ENCODE measurements at regions not wholly inside any gene's neighbourhood (a gene's known extent, or its start where the extent isn't known, plus 50 kb on each side); places are given as distances from the start of the nearest gene placed in this dataset.

DNA sequence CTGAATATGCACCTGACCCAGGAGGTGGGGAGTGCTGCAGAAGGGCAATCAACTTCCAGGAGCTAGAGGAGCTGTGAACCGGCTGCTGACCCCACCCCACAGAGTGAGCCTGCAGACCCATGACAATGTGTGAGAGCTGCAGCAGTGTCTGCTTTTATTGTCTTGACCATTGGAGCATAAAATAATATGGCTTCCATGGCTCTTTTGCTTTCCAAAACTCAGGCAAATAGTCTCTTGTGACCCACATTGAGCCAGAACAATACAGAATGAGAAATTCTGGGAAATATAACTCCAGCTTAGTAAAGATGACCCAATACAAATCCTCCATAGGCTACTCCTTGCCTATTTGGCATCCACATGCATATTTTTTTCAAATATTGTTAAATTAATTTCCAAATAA is 309.6 kb downstream of the PYDC2 start:
- no peak overlapping the region for H3K4me2 ChIP-seq (ENCODE audit: low read length)
- no peak overlapping the region for H3K4me3 ChIP-seq (ENCODE audit: low read length)
- H3K27ac ChIP-seq (ENCODE audit: low read length): no peak overlapping the region
- no peaks in the 10 kb centered on the region for H3K79me2 ChIP-seq (ENCODE audit: low read length)
- H2AFZ ChIP-seq (ENCODE audit: low read depth, low read length): no peak overlapping the region
- no peak overlapping the region for H3K9ac ChIP-seq (ENCODE audit: low read length)
- no peaks in the 10 kb centered on the region for H3K27me3 ChIP-seq (ENCODE audit: low read depth, low read length)
- H3K36me3 ChIP-seq (replicated peaks; ENCODE audit: low read depth, low read length): no peaks in the 10 kb centered on the region
- TF ChIP-seq EZH2phosphoT487 (IDR thresholded peaks at IDR 0.05; ENCODE audit: low read depth): no peak
- TF ChIP-seq, protein P1, sequence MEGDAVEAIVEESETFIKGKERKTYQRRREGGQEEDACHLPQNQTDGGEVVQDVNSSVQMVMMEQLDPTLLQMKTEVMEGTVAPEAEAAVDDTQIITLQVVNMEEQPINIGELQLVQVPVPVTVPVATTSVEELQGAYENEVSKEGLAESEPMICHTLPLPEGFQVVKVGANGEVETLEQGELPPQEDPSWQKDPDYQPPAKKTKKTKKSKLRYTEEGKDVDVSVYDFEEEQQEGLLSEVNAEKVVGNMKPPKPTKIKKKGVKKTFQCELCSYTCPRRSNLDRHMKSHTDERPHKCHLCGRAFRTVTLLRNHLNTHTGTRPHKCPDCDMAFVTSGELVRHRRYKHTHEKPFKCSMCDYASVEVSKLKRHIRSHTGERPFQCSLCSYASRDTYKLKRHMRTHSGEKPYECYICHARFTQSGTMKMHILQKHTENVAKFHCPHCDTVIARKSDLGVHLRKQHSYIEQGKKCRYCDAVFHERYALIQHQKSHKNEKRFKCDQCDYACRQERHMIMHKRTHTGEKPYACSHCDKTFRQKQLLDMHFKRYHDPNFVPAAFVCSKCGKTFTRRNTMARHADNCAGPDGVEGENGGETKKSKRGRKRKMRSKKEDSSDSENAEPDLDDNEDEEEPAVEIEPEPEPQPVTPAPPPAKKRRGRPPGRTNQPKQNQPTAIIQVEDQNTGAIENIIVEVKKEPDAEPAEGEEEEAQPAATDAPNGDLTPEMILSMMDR (IDR thresholded peaks at IDR 0.05; ENCODE audit: low read depth, low read length): no peak
- peaks cover 6% of the 10 kb centered on the region; the same call in 1 of the 2 replicates for H3K4me1 ChIP-seq (ENCODE audit: low read length)
- no peaks in the 10 kb centered on the region for H3K9me3 ChIP-seq (ENCODE audit: insufficient read depth, low read length)
- H4K20me1 ChIP-seq (ENCODE audit: insufficient read depth, low read length): no peaks in the 10 kb centered on the region

DNA sequence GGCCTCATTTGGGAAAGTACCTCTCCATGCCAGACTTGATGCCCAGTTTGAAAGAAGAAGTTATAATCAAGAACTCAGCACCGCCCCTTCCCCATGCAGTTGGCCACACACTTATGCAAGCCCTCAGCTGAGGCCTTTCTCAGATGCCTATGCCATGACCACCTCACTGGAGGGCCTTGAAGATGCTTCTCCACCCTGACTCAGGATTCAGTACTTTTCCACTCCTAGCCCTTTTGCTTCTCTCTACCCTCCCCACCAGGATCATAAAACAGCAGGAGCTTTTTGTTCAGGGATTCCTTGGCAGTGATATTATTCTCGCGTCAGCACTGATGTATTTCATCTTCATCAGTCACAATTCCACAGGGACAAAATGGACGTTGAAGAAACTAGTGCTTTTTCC is 313.5 kb downstream of the PYDC2 start:
- peaks cover 6% of the 10 kb centered on the region; the same call in 1 of the 2 replicates for H3K4me1 ChIP-seq (ENCODE audit: low read length)
- no peaks in the 10 kb centered on the region for H3K79me2 ChIP-seq (ENCODE audit: low read length)
- no peak overlapping the region for H3K4me3 ChIP-seq (ENCODE audit: low read length)
- TF ChIP-seq, protein P1 (IDR thresholded peaks at IDR 0.05; ENCODE audit: low read depth, low read length): no peak
- no peak for TF ChIP-seq EZH2phosphoT487 (IDR thresholded peaks at IDR 0.05; ENCODE audit: low read depth)
- H3K27me3 ChIP-seq (ENCODE audit: low read depth, low read length): no peaks in the 10 kb centered on the region
- no peak overlapping the region for H3K4me2 ChIP-seq (ENCODE audit: low read length)
- H3K27ac ChIP-seq (ENCODE audit: low read length): no peak overlapping the region
- no peaks in the 10 kb centered on the region for H3K36me3 ChIP-seq (replicated peaks; ENCODE audit: low read depth, low read length)
- H2AFZ ChIP-seq (ENCODE audit: low read depth, low read length): peak overlapping the region; percentile 55; the same call in 1 of the 2 replicates
- no peaks in the 10 kb centered on the region for H3K9me3 ChIP-seq (ENCODE audit: insufficient read depth, low read length)
- no peak overlapping the region for H3K9ac ChIP-seq (ENCODE audit: low read length)
- no peaks in the 10 kb centered on the region for H4K20me1 ChIP-seq (ENCODE audit: insufficient read depth, low read length)

DNA sequence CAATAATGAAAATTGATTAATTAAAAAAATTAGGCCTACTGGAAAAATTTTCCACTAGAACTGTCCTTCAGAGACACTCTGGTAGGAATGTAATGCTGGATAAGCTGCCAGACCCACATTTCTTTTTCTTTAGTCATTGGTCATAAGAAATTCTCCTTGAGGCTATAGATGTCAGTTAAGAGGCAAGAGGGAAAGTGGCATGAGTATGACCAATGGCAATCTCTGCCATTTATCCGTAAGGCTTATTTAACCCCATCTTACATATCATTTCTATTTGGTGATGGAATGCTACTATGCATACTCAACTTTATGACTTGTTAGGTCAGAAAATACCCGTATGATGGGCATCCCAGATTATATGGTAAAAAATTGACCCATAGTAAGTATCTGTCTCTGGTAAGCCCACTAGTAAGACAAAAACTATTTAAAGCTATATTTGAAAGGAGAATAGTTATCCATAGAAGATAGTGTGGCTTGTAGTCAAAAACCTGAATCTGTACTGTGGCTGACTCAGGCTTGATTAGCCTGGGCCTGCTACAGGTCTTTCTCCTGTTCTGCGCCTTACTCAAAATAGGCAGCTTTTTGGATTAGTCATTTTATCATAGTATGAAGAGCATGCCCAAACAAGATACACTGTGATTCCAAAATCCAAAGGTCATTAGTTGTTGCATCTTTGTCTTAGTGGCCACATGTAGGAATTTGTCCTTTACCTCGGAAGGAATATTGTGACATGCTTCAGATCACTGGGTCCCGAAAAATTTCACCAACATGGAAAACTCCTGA is 314.7 kb downstream of the PYDC2 start:
- Histone ChIP-seq H2AFZ (ENCODE audit: low read depth, low read length) (no peak overlapping the region), H3K4me1 (ENCODE audit: low read length) (peaks cover 6% of the 10 kb centered on the region; the same call in 1 of the 2 replicates), H3K27ac (ENCODE audit: low read length) (no peak overlapping the region), H4K20me1 (ENCODE audit: insufficient read depth, low read length) (no peaks in the 10 kb centered on the region), H3K36me3 (replicated peaks; ENCODE audit: low read depth, low read length) (no peaks in the 10 kb centered on the region), H3K79me2 (ENCODE audit: low read length) (no peaks in the 10 kb centered on the region), H3K4me3 (ENCODE audit: low read length) (no peak overlapping the region), H3K4me2 (ENCODE audit: low read length) (no peak overlapping the region), H3K27me3 (ENCODE audit: low read depth, low read length) (no peaks in the 10 kb centered on the region), H3K9me3 (ENCODE audit: insufficient read depth, low read length) (no peaks in the 10 kb centered on the region), H3K9ac (ENCODE audit: low read length) (no peak overlapping the region)
- no peak for TF ChIP-seq EZH2phosphoT487 (IDR thresholded peaks at IDR 0.05; ENCODE audit: low read depth)
- TF ChIP-seq, protein P1 (IDR thresholded peaks at IDR 0.05; ENCODE audit: low read depth, low read length): no peak

DNA sequence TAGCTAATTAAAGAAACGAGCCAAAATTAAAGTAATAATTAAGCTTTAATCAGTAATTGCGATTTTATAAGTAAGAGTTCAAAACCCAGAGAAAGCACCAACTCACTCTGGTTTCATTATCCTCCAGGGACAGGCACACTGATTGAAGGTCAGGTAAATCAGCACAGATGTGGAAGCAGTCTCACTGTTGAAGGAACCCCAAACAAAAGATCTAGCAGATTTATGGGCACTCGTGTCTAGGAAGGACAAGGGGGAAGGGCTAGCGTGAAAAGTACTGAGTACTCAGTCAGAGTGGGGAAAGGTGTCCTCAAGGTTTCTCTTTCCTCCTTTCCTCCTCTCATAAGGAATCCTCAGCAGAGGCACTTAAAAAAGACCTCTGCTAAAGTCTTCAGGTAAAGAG is 320.1 kb downstream of the PYDC2 start:
- Histone ChIP-seq H3K4me1 (ENCODE audit: low read length) (no peaks in the 10 kb centered on the region), H3K79me2 (ENCODE audit: low read length) (no peaks in the 10 kb centered on the region), H3K4me3 (ENCODE audit: low read length) (no peak overlapping the region), H3K4me2 (ENCODE audit: low read length) (no peak overlapping the region), H3K36me3 (replicated peaks; ENCODE audit: low read depth, low read length) (no peaks in the 10 kb centered on the region), H3K27ac (ENCODE audit: low read length) (no peak overlapping the region), H3K27me3 (ENCODE audit: low read depth, low read length) (no peaks in the 10 kb centered on the region), H4K20me1 (ENCODE audit: insufficient read depth, low read length) (no peaks in the 10 kb centered on the region), H3K9ac (ENCODE audit: low read length) (no peak overlapping the region), H2AFZ (ENCODE audit: low read depth, low read length) (no peak overlapping the region), H3K9me3 (ENCODE audit: insufficient read depth, low read length) (no peaks in the 10 kb centered on the region)
- TF ChIP-seq, protein P1 (IDR thresholded peaks at IDR 0.05; ENCODE audit: low read depth, low read length): no peak
- TF ChIP-seq EZH2phosphoT487 (IDR thresholded peaks at IDR 0.05; ENCODE audit: low read depth): no peak

All from OCI-LY3 (cell line).